ENCODE measurements at regions not wholly inside any gene's neighbourhood (a gene's known extent, or its start where the extent isn't known, plus 50 kb on each side); places are given as distances from the start of the nearest gene placed in this dataset.
A peak's percentile ranks its signal among the peaks of the same experiment; 100 is the strongest.

DNA sequence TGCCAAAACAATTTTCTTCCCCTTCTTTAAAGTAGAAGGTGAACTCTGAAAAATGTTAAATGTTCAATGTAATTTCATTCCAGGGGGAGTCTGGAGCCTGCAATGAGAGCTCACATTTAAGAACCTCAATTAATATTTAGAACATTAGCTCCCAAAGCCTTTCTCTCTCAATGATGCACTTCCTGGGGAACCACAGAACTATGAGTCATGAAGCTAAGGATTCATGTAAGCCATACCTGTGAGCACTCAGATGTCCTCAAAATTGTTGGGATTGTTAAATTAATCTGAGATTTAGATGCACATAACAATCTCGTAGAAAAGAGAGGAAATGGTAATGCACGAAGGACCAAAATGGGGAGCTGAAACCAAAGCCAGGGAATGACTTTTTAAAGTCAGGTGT is 244.2 kb upstream of the LRIG1 start:
- DNase-seq (ENCODE audit: low read depth in 2 of 2): no peak

GRCh38 chr3:66747261-66747660 is 246.4 kb upstream of the LRIG1 start:
- DNase-seq (ENCODE audit: low read depth in 2 of 2): no peak

GRCh38 chr3:66747696-66748095 is 246.9 kb upstream of the LRIG1 start:
- DNase-seq (ENCODE audit: low read depth in 2 of 2): no peak

DNA sequence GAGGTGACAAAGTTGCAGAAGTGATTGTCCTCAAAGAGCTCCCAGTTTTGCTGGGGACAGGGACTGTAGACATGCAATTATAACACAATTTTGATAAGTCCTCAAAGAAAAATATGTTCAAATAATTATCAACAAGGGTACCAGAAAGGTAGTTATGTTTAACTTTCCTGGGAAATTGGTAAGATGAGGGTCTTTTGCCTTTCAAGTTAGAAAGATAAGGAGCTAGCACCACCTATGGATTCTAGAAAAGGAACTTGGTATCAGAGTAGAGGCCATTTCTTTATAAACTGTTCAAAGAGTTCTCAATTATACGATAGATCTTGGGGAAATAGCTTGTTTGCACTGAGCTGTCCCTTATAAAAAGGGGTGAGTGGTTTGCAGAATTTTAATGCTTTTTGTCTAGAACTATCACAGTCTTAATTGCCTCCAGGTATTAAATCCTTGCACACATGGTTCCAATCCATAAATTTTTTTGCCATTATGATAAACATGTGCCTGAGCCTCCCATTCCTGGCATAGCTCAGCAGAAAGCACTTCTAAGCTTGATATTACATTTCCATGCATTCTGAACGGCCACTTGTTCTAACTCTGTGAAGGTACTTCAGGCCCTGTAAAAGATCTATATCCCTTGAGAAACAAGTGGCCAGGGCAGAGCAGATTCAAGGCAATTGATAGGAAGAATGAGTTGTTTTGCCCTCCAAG is 247.5 kb upstream of the LRIG1 start:
- DNase-seq (ENCODE audit: low read depth in 2 of 2): no peak

- no peak for DNase-seq (ENCODE audit: low read depth in 2 of 2)
Measured at GRCh38 chr3:66751842-66752241, 246.3 kb upstream of the KBTBD8 start.

- DNase-seq (ENCODE audit: low read depth in 2 of 2): no peak
Measured at GRCh38 chr3:66753670-66754069, 244.4 kb upstream of the KBTBD8 start.

- no peak for DNase-seq (ENCODE audit: low read depth in 2 of 2)
Measured at GRCh38 chr3:66754613-66755012, 243.5 kb upstream of the KBTBD8 start.

- DNase-seq (ENCODE audit: low read depth in 2 of 2): no peak
Measured at GRCh38 chr3:66755924-66756323, 242.2 kb upstream of the KBTBD8 start.

DNA sequence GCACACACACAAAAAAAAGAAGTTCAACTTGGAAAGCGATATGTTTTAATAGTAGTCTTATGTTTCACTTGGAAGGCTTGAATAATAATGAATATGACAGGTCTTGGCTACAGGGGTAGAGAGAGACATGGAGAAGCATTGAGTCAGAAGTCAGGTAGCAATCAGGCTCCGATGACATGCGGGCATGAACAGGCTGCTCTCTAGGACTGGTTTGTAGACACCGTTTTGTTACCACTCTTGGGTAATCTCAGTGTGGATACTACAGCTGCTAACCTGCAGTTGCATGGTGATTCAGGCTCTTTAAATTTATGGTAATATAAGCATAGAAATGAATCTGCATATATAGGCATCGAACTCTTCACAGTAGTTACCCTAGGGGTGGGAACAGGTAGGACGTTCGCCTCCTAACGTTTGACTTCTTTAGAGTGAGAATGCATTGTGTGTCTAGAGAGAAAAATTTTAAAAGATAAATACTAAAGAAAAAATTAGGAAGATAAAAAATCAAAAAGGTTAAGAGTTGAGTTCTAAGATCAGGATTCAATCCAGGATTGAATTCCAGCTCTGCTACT is 241.6 kb upstream of the KBTBD8 start:
- no peak for DNase-seq (ENCODE audit: low read depth in 2 of 2)

- no peak for DNase-seq (ENCODE audit: low read depth in 2 of 2)
Measured at GRCh38 chr3:66761093-66761780, 236.9 kb upstream of the KBTBD8 start.

GRCh38 chr3:66762916-66763693 is 235.0 kb upstream of the KBTBD8 start:
- no peak for DNase-seq (ENCODE audit: low read depth in 2 of 2)

GRCh38 chr3:66778107-66778506 is 220.0 kb upstream of the KBTBD8 start:
- DNase-seq (ENCODE audit: low read depth in 2 of 2): no peak

- DNase-seq (ENCODE audit: low read depth in 2 of 2): no peak
Measured at GRCh38 chr3:66778777-66779176, 219.3 kb upstream of the KBTBD8 start.

GRCh38 chr3:66785191-66785909 is 212.8 kb upstream of the KBTBD8 start:
- no peak for DNase-seq (ENCODE audit: low read depth in 2 of 2)

DNA sequence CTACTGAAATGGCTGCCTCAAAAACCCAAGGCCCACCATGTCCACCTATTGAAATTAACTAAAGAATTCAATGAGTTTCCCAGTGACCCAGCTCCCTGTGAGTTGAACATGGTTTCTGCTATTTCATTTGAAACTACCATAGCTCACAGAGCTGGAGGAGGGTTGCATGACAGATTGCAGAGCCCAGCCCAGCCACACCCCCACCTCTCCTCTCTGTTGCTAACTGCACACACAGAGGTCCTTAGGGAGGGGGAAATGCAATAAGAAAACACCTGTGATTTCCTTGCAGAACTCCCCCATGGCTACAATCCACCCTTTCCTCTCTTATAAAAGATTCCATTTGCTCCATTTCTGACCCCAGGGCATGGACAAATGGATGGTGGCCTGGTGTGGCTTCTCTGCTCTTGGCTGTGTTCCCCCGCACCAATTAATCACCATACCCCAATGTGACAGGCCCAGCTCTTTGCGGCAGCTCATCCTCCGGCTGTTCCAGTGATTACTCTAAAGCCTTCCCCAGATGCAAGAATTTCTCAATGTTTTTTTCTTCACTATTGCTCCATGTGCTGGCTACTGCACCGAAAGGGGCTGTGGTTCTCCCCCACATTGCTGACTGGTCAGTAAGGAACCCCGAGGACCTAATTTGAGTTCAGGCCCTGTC is 208.4 kb upstream of the KBTBD8 start:
- no peak for DNase-seq (ENCODE audit: low read depth in 2 of 2)

- no peak for DNase-seq (ENCODE audit: low read depth in 2 of 2)
Measured at GRCh38 chr3:66792086-66792485, 206.0 kb upstream of the KBTBD8 start.

DNA sequence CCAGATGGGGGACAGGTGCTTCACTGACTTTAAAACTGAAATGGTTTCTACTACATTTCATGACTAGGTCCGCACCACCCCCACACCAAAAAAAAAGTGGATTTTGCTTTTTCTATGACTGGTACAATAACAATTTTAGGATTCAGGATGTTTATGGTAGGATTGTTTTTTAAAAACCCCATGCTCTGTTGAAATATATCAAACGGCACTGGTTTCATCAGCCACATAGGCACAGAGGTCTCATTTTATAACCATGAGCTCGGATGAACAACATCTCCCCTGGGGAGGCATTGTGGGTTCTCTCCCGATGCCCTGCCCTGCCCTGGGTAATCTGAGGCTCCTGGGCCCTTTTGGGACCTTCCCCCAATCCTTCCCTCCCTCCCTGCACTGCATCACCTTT is 202.7 kb upstream of the KBTBD8 start:
- no peak for DNase-seq (ENCODE audit: low read depth in 2 of 2)

GRCh38 chr3:66796343-66796742 is 201.8 kb upstream of the KBTBD8 start:
- DNase-seq (ENCODE audit: low read depth in 2 of 2): no peak

DNA sequence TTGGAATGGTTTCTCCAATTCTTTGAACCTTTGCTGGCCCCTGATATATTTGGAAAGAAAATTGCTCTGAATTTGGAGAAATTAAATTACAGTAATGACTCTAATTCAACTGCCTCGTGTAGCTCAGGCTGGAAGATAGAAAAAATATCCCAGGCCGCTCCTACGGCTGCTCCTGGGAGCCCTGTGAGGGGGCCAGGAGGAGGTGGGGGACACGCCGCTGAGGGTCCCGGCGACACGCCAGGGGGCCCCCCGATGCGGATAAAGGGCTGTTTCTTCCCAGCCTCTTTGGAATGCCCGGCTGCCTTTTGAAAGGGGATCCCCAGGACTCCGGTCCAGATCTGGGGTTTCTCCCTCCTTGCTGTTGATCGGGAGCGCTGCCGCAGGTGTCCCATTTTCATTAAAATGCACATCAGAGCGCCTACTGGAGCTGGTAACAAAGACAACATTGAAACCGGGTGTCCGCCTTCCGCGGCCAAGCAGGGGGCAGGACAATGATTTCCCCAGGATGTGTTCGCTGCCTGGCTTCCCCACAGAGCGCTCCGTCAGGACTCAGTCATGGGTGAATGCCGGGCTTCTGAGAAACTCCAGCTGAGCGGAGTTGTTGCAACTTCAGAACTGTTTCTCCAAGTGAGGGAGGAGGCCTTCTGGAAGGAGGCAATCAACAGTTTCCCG is 200.1 kb upstream of the KBTBD8 start:
- peak in 1 of 2 donors; percentile 49 for DNase-seq (ENCODE audit: low read depth in 2 of 2)

- no peak for DNase-seq (ENCODE audit: low read depth in 2 of 2)
Measured at GRCh38 chr3:66800941-66801545, 197.1 kb upstream of the KBTBD8 start.

Measured in dermis microvascular lymphatic vessel endothelial cell (primary cell).